ENCODE measurements at regions not wholly inside any gene's neighbourhood (a gene's known extent, or its start where the extent isn't known, plus 50 kb on each side); places are given as distances from the start of the nearest gene placed in this dataset.

DNA sequence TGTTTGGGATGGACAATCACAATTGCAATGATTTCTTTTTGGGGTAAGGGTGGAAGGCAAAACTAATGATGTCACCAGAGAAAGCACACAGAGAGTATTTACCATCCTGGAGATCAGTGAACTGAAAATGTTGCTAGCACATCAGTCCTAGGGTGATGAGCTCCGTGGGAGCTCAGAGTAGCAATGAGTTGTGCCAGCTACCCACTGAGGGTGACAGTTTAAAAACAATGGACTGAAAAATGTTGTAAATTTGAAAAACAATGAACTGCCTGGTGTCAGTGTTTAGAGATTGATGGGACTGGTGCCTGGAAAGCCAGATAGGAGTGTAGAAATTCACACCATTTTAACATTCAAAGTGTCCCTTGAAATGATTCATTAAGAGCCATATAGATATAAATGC is 198.5 kb downstream of the ATP23 start:
- no peak for DNase-seq (ENCODE audit: low read depth)

DNA sequence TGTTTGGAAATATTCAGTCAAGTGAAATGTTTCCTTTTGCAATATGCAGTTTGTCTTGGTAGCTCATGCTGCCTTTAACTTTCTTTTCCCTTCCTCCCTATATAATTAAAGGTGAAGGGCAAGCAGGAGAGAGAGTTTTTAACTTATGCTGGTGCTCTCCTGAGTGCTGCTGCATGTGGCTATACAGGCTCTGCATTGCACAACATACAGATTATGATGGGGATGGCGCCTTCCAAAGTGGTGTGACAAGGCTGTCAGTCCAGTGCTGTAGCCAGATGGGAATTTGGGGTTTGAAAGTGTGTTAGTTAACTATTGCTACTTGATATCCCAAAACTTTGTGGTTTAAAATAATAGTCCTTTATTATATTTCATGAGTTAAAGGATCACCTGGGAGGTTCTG is 199.0 kb downstream of the ATP23 start:
- no peak for DNase-seq (ENCODE audit: low read depth)

DNA sequence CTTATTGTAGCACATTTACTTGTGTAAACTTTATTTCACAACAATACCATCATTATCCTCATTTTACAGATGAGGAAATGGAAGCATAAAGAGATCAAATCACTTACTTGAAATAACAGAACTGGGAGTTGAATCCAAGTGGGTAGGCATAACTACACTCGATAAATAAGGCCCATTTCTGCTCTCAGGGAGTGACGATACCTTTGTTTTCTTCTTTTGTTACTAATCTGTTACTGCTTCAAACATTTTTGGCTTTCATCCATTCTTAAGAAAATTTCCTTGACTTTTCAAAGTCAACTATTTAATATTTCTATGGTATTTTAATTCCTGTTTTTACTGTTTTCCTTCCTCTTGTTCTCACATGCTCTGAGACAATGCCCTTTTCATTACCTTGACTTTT is 201.6 kb downstream of the ATP23 start:
- no peak for DNase-seq (ENCODE audit: low read depth)

GRCh38 chr12:58143498-58143995 is 202.2 kb downstream of the ATP23 start:
- DNase-seq (ENCODE audit: low read depth): no peak

- peak; percentile 30 for DNase-seq (ENCODE audit: low read depth)
These were observed 207.0 kb downstream of the ATP23 start for GRCh38 chr12:58148405-58148804.

DNA sequence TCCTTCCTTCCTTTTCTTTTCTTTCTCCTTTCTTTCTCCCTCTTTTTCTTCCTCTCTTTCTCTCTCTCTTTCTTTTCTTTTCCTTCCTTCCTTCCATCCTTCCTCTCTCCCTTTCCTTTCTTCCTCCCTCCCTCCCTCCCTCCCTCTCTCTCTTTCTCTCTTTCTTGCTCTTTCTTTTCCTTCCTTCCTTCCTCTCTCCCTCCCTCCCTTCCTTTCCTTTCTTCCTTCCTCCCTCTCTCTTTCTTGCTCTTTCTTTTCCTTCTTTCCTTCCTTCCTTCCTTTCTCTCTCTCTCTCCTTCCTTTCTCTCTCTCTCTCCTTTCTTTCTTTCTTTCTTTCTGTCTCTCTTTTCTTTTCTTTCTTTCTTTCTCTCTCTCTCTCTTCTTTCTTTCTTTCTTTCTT is 207.6 kb downstream of the ATP23 start:
- no peak for DNase-seq (ENCODE audit: low read depth)

- no peak for DNase-seq (ENCODE audit: low read depth)
These were observed 213.0 kb downstream of the ATP23 start for GRCh38 chr12:58154359-58154758.

GRCh38 chr12:58156697-58157096 is 215.3 kb downstream of the ATP23 start:
- DNase-seq (ENCODE audit: low read depth): no peak

DNA sequence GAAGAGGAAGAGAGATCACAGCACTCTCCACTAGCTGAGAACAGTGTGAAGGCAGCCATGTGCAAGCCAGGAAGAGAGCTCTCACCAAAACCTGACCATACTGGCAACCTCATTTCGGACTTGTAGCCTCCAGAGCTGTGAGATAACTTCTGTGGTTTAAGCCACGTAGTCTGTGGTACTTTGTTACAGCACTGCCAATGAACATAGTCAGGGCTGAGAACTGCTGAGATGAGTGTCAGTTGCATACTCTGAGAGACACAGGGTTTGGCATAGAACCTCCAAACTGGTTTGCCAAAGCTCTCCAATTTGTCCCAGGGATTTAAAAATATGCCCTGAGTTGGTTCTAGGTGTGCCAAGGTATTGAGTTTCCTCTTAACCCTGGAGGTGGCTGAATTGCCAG is 218.6 kb downstream of the ATP23 start:
- no peak for DNase-seq (ENCODE audit: low read depth)

DNA sequence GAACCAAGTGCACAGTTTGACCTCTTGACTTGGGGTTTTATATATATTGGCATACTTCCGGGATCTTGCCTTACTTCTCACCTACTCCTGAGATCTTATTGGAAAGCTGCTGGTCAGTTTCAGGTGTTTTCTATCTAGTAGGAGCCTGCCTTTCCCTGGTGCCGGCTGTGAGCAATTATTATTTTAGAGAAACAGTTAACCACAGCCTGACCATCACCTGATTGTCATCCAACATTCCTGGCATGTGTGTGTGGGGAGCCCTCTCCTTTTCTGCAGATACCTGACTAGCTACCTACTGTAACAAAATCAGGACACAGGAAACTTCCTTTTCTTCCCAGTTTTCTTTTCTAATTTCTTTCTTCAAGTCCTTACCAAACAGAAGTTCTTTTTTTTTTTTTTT is 220.4 kb downstream of the ATP23 start:
- DNase-seq (ENCODE audit: low read depth): no peak

DNA sequence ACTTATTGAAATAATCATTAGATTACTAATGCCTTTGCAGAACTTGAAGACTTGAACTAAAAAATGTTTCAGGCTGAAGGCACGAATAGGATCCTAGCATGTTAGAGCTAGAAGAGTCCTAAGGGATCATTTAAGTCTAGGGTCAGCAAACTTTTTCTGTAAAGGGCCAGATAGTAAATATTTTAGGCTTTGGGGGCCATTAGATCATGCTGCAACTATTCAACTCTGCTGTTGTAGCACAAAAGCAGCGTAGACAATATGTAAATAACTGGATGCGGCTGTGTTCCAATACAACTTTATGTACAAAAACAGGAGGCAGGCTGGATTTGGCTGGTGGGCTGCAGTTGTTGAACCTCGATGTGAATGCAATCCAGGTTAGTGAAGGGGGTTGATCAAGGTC is 221.7 kb downstream of the ATP23 start:
- DNase-seq (ENCODE audit: low read depth): no peak

GRCh38 chr12:58166643-58167042 is 225.3 kb downstream of the ATP23 start:
- DNase-seq (ENCODE audit: low read depth): no peak

DNA sequence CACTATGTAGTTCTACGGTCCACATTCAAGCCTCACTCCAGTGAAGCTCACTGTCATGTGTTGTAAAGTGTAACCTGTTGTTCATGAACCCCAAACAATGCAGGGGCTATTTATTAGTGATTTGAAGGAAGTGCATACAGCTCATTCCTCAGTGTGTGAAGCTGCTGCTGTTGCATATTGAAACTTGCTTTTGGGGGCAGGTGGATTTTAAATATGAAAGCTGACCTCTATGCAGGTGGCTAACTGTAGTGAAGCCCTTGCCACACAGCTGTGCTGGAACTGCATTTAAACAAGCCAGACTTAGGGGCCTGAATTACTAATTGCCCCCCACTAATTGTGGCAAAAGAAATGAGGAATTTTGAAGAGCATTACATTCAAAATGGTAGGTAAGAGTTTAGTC is 226.3 kb downstream of the ATP23 start:
- no peak for DNase-seq (ENCODE audit: low read depth)

DNA sequence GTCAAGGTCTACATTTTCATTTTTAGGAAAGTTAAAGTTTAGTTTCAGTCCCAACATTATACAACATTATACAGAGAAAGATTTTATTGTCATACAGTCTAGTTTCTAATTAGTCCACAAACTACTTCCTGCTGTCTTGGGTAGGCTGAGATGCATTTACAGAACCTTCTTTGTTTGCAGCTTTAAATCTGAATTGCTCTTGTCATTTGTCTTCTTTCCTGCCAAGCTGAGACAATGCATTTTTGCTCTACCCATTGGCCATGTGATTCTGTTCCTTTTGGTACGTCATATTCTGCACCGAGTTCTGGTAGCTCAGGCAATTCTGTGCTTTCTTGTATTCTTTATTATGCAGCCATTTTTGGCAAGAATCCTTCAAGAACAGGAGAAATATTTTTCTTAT is 228.5 kb downstream of the ATP23 start:
- no peak for DNase-seq (ENCODE audit: low read depth)

- DNase-seq (ENCODE audit: low read depth): no peak
These were observed 230.5 kb downstream of the ATP23 start for GRCh38 chr12:58171914-58172313.

- no peak for DNase-seq (ENCODE audit: low read depth)
These were observed 231.2 kb downstream of the ATP23 start for GRCh38 chr12:58172433-58173073.

- DNase-seq (ENCODE audit: low read depth): no peak
These were observed 232.9 kb downstream of the ATP23 start for GRCh38 chr12:58174316-58174715.

- peak; percentile 15 for DNase-seq (ENCODE audit: low read depth)
These were observed 235.0 kb downstream of the ATP23 start for GRCh38 chr12:58176296-58176869.

- DNase-seq (ENCODE audit: low read depth): no peak
These were observed 236.0 kb downstream of the ATP23 start for GRCh38 chr12:58177366-58177765.

DNA sequence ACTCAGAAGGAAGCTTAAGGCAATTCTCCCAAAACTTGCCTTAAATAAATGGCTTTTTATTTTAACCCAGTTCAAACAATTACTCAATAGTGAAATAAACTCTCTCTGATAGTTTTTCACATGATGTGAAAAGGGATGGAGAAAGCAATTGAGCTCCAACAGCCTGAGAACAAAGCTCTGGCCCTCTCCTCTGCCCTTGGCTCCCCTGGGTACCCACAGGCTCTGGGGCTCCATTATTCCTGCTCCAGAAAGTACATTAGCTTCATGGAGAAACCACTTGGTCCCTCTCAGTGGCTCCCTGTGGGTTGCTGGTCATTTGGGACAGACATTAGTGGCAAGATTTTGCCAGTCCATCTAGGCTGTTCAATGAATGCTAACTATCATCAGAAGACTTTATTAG is 242.8 kb downstream of the ATP23 start:
- no peak for DNase-seq (ENCODE audit: low read depth)

- DNase-seq (ENCODE audit: low read depth): no peak
These were observed 245.0 kb downstream of the ATP23 start for GRCh38 chr12:58186401-58186800.

GRCh38 chr12:58186914-58187313 is 245.5 kb downstream of the ATP23 start:
- no peak for DNase-seq (ENCODE audit: low read depth)

GRCh38 chr12:58189030-58189429 is 247.7 kb downstream of the ATP23 start:
- DNase-seq (ENCODE audit: low read depth): no peak

- DNase-seq (ENCODE audit: low read depth): no peak
These were observed 248.5 kb downstream of the ATP23 start for GRCh38 chr12:58189893-58190292.
